ENCODE measurements at regions not wholly inside any gene's neighbourhood (a gene's known extent, or its start where the extent isn't known, plus 50 kb on each side); places are given as distances from the start of the nearest gene placed in this dataset.

GRCh38 chr12:53852992-53853391 lies 85.6 kb upstream of the HOXC13 start:
- CTCF ChIA-PET: interaction anchor here (1.5 kb wide), 1 partner anchor 109 kb away, joined by 3 read pairs; no protein-coding TSS in a partner anchor
- POLR2A ChIA-PET: no interaction called here
- no peak for DNase-seq (ENCODE audit: low read depth, low spot score)
- no peak for TF ChIP-seq CTCF (IDR thresholded peaks at IDR 0.05; ENCODE audit: insufficient read depth, low read length, missing control alignments)
- no peak overlapping the region for H3K4me3 ChIP-seq (ENCODE audit: low read depth, low read length)

- no peak overlapping the region for H3K4me3 ChIP-seq (ENCODE audit: low read depth, low read length)
- no peak for DNase-seq (ENCODE audit: low read depth, low spot score)
- POLR2A ChIA-PET: no interaction called here
- TF ChIP-seq CTCF (IDR thresholded peaks at IDR 0.05; ENCODE audit: insufficient read depth, low read length, missing control alignments): no peak
- CTCF ChIA-PET: no interaction called here
Observed at GRCh38 chr12:53854701-53855316, 83.8 kb upstream of the HOXC13 start.

GRCh38 chr12:53856132-53856531 lies 82.5 kb upstream of the HOXC13 start:
- no peak for DNase-seq (ENCODE audit: low read depth, low spot score)
- no peak for TF ChIP-seq CTCF (IDR thresholded peaks at IDR 0.05; ENCODE audit: insufficient read depth, low read length, missing control alignments)
- CTCF ChIA-PET: no interaction called here
- H3K4me3 ChIP-seq (ENCODE audit: low read depth, low read length): no peak overlapping the region
- POLR2A ChIA-PET: no interaction called here

- H3K4me3 ChIP-seq (ENCODE audit: low read depth, low read length): no peak overlapping the region
- no peak for TF ChIP-seq CTCF (IDR thresholded peaks at IDR 0.05; ENCODE audit: insufficient read depth, low read length, missing control alignments)
- ChIA-PET CTCF (no interaction called here), POLR2A (no interaction called here)
- no peak for DNase-seq (ENCODE audit: low read depth, low spot score)
Observed at GRCh38 chr12:53857666-53858065, 81.0 kb upstream of the HOXC13 start.

GRCh38 chr12:53860426-53861345 lies 77.9 kb upstream of the HOXC13 start:
- POLR2A ChIA-PET: no interaction called here

More at GRCh38 chr12:53860426-53861345, 77.9 kb upstream of the HOXC13 start:
- DNase-seq (ENCODE audit: low read depth, low spot score): no peak
- no peak for TF ChIP-seq CTCF (IDR thresholded peaks at IDR 0.05; ENCODE audit: insufficient read depth, low read length, missing control alignments)
- CTCF ChIA-PET: no interaction called here
- H3K4me3 ChIP-seq (ENCODE audit: low read depth, low read length): no peak overlapping the region

Data from AG04449 (cell line).